ENCODE measurements at regions not wholly inside any gene's neighbourhood (a gene's known extent, or its start where the extent isn't known, plus 50 kb on each side); places are given as distances from the start of the nearest gene placed in this dataset.

DNA sequence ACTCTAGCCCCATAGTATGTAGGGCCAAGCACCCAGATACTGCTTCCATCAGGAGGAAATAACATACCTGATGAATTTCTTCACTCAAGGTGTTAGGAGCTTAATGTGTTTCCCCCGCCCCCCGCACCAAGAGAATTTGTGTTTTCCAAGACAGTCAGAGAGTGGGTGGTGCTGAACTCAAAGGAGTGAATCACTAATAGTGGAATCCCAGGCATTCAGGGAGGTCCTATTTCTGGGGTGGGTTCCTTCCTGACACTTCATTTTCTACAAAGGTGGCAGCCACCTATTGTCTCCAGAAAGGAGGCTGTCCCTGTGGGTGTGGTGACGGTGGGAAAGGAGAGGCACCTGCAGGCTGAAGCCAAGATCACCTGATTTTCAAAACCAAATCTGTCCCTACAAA, 50.8 kb upstream of the ELF5 start:
- intact Hi-C loops (cut with DNase I): no loop called here
- DNase-seq (no peak), ATAC-seq (no peak)

DNA sequence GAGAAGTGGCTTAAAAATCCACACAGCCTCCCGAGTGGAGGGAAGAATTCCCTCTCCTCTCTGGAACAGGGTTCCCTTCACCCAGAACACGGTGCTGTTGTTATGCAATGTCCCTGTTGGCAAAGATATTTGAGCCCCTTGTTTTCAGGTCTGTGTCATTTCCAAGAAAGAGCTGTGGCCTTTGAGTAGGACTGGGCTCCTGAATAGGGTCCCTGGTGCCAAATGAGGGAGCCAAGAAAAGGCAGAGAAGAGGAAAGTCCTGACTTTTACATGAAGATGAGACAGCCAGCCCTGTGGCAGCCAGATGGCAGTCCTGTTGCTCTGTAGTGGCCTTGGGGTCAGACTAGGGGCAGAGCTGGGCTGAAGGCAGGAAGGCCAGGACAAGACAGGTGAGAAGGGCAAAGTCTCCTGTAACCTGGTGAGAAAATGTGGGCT, 51.2 kb upstream of the ELF5 start:
- DNase-seq (no peak), ATAC-seq (peak in 1 of 2 donors; percentile 78)
- intact Hi-C loops (cut with DNase I): no loop called here

DNA sequence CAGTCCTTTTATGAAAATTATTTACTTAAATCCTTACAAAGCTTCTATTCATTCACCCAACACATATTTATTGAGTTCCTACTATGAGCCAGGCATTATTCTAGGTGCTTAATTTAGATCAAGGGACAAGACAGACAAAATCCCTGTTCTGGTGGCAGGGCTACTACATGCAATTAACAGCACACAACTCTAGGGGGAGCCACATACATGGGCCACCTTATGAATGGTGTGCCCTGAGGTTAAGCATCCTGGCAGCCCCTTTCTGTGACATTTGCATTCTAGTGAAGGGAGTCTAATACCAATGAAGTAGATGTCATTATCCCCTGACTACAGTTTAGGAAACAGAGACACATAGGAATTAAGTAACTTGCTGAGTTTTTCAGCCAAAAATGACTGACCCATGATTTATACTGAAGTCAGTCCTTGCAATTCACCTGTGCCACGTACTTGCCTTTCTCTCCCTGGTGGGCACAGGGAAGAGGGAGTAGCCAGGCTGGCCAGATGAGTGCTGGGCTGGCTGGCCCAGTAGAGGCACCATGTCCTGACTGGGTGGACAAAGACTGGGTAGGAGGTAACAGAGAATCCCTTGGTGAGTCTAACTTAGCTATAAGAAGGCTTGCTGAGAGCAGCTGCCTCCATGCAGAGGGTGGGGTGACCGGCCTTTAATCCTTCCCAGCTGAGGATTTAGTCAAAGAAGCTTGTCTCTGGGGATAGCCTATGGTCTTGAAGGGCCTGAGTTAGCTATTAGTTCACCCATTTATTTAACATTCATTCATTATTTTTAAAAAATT, 52.0 kb upstream of the ELF5 start:
- intact Hi-C loops (cut with DNase I): no loop called here
- DNase-seq: no peak
- no peak for ATAC-seq

DNA sequence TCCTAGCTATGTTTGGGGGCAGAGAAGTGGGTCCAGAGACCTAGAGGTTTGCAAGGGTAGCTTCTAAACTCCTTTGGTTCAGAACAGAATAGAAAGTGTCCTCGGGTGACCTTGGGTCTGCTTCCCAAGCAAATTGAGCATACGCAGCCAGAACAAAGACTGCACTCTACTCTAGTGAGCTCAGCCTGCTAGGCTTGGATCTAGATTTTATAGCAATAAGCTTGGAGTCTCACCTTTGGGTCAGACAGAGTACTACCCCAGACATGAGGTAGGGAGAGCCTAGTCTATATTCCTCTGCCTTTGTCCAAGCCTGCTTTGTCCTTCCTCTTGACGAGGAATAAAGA, 52.6 kb upstream of the ELF5 start:
- intact Hi-C loops (cut with DNase I): no loop called here
- ATAC-seq (peak in 1 of 2 donors; percentile 31), DNase-seq (no peak)

DNA sequence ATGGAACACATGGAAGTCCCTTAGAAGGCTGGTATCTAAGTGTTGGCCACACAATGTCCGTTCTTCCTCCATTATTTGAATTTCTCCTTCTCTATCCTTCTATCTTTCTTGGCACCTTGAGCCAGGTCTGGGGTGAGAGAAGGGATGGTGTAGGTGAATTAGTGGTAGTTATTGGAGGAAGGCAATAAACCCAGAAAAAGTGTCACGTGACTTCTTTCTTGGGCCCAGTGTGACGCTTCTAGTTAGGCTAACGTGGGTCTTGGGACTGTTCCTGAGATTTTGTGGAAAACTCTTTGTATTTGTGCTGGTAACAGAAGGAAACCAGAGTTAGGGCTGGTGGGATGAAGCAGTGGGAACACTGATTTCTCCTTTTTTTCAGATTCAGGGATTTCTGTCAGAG, 53.1 kb upstream of the ELF5 start:
- ATAC-seq (no peak), DNase-seq (no peak)
- intact Hi-C loops (cut with DNase I): no loop called here

DNA sequence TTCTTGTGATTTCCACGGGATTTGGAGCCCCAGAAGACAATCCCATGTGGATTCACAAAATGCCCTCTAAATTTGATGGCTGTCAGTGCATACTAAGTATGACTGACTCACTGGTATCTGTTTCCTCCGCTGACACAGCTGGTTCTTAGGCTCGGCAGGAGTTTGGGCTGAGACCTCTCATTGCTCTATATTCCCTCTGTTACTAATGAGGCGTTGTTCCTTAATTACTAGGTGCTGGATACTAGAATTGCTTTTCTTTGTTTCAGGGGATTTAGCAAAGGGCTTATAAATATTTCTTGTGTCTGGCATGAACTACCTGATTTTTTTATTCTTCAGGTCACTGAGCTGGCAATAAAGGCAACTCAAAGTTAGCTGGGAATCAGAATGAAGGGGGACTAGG, 53.2 kb upstream of the EHF start:
- ATAC-seq: no peak
- no peak for DNase-seq
- intact Hi-C loops (cut with DNase I): no loop called here

DNA sequence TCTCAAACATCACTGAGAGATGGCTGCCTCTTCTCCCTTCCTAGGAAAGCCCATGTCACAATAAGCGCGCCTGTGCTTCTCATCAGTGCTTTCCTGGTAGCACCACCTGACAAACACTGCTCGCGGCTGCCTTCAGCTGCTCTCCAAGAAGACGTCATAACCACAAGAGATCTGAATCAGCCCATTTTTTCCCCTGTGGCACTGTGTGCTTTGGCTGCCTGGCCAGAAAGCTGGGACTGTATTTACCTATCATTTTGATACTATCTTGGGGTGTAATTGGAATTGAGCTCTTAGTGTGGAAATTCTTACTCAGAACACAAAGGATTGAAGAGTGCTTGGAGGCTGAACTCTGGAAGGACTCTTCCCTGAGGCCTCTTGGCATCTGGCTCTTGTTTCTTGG, 50.3 kb upstream of the EHF start:
- intact Hi-C loops (cut with DNase I): no loop called here
- ATAC-seq (no peak), DNase-seq (no peak)

Measured in left cardiac atrium (tissue), 4 donors.